A549 (cell line): ENCODE measurements at regions not wholly inside any gene's neighbourhood (a gene's known extent, or its start where the extent isn't known, plus 50 kb on each side); places are given as distances from the start of the nearest gene placed in this dataset.

Source experiments
- ATAC-seq, 2 experiments: fragments of 200-7000 bp in 1 of 2; fragments of >200 bp in 1 of 2; cut with Nextera tagmentation in 1 of 2; cut with Tn5 transposase in 1 of 2; 3 replicates each; pipeline versions ENCODE4 v1.8.0 to v1.9.1; 2018 to 2020; ENCODE audit warnings: mild to moderate bottlenecking in 1 of 2, moderate library complexity in 1 of 2
- CTCF ChIA-PET: fragments of 300-600 bp; sonication (Branson Sonifier 250); formaldehyde crosslinking; extraction: SDS; loops from one replicate; lab custom pipeline; 2021; ENCODE audit warnings: antibody characterized with exemption, inconsistent platforms; lab: Yijun Ruan, JAX
- POLR2A ChIA-PET: fragments of 350-600 bp; formaldehyde crosslinking; extraction: SDS; loops from one replicate; lab custom pipeline; 2021; ENCODE audit warnings: antibody characterized with exemption, inconsistent platforms; lab: Yijun Ruan, JAX
- DNase-seq, 2 experiments: peaks; one replicate each; pipeline versions ENCODE4 v3.0.0 to v3.0.0-alpha.2; 2011 to 2016; ENCODE audit warnings: low read depth in 1 of 2, low spot score in 1 of 2
- FAIRE-seq: peaks from 2 replicates; lab custom pipeline; 2011; peaks lifted over from hg19 to GRCh38; lab: Jason Lieb, UNC
- H3K27ac ChIP-seq, 2 experiments: fragments of >200 bp; sonication (Bioruptor Twin); formaldehyde crosslinking; 3 replicates each; pipeline ENCODE4 v1.5.1; 2016 to 2017
- H3K4me1 ChIP-seq: fragments of >200 bp; sonication (Bioruptor Twin); formaldehyde crosslinking; 3 replicates; pipeline ENCODE4 v1.6.1; 2016
- H3K4me2 ChIP-seq: fragments of >200 bp; sonication (Bioruptor Twin); formaldehyde crosslinking; 3 replicates; pipeline ENCODE4 v1.6.1; 2016
- H3K4me3 ChIP-seq: fragments of >200 bp; sonication (Bioruptor Twin); formaldehyde crosslinking; 3 replicates; pipeline ENCODE4 v1.5.1; 2016
- H3K9me3 ChIP-seq: fragments of >200 bp; sonication (Bioruptor Twin); formaldehyde crosslinking; 3 replicates; pipeline ENCODE4 v1.6.1; 2016
- CBX8 ChIP-seq: fragments of 200-600 bp; sonication (generic); IDR thresholded peaks from 2 replicates; pipeline ENCODE4 v1.6.1; 2016
- CEBPB ChIP-seq, 2 experiments: fragments of >200 bp in 1 of 2; sonication (Bioruptor Twin) in 1 of 2; formaldehyde crosslinking in 1 of 2; IDR thresholded peaks; 2 replicates each; pipeline ENCODE4 v1.6.1; 2012 to 2016
- CTCF ChIP-seq: fragments of >200 bp; sonication (Bioruptor Twin); formaldehyde crosslinking; IDR thresholded peaks from 3 replicates; pipeline ENCODE4 v1.5.1; 2016
- GATA3 ChIP-seq: IDR thresholded peaks from 2 replicates; pipeline ENCODE4 v1.6.1; 2012; ENCODE audit warnings: borderline replicate concordance
- HDAC2 ChIP-seq: fragments of 200-600 bp; sonication (generic); IDR thresholded peaks from 2 replicates; pipeline ENCODE4 v1.6.1; 2016
- HEYL ChIP-seq: fragments of 250-450 bp; sonication (Bioruptor Pico); IDR thresholded peaks from 2 replicates; pipeline ENCODE4 v1.8.0; 2021; ENCODE audit warnings: mild to moderate bottlenecking, moderate library complexity
- HOXB13 ChIP-seq: fragments of 250-450 bp; sonication (Bioruptor Pico); IDR thresholded peaks from 2 replicates; pipeline ENCODE4 v1.5.0; 2020; ENCODE audit warnings: low read depth, mild to moderate bottlenecking, moderate library complexity
- MAFK ChIP-seq: fragments of 450-650 bp; IDR thresholded peaks from 2 replicates; pipeline ENCODE4 v1.6.1; 2014; ENCODE audit not compliant: partially characterized antibody
- MYC ChIP-seq: IDR thresholded peaks from 2 replicates; pipeline ENCODE4 v1.6.1; 2012; ENCODE audit warnings: mild to moderate bottlenecking, inconsistent platforms, low read length, improper control_type of control experiment, borderline replicate concordance
- RARB ChIP-seq: fragments of 250-450 bp; sonication (Bioruptor Pico); IDR thresholded peaks from 2 replicates; pipeline ENCODE4 v1.8.0; 2021; ENCODE audit warnings: mild to moderate bottlenecking, moderate library complexity
- RCOR1 ChIP-seq: fragments of 150-350 bp; IDR thresholded peaks from 2 replicates; pipeline ENCODE4 v1.6.1; 2014; ENCODE audit warnings: antibody characterized with exemption, low read length, low read depth
- RNF2 ChIP-seq: fragments of 200-600 bp; sonication (generic); IDR thresholded peaks from 2 replicates; pipeline ENCODE4 v1.6.1; 2016; ENCODE audit warnings: low read depth, mild to moderate bottlenecking, antibody characterized with exemption, moderate library complexity, borderline replicate concordance
- SMC3 ChIP-seq: fragments of >200 bp; sonication (Bioruptor Twin); formaldehyde crosslinking; IDR thresholded peaks from 3 replicates; pipeline ENCODE4 v1.6.1; 2018; ENCODE audit warnings: inconsistent platforms
- TFCP2L1 ChIP-seq: fragments of 250-450 bp; sonication (Bioruptor Pico); IDR thresholded peaks from 2 replicates; pipeline ENCODE4 v1.5.0; 2021; ENCODE audit warnings: mild to moderate bottlenecking
- USF2 ChIP-seq: fragments of 450-650 bp; IDR thresholded peaks from 2 replicates; pipeline ENCODE4 v1.6.1; 2014; ENCODE audit warnings: antibody characterized with exemption
- ZC3H11A ChIP-seq: fragments of 450-650 bp; IDR thresholded peaks from 2 replicates; pipeline ENCODE4 v1.6.1; 2014; ENCODE audit warnings: antibody characterized with exemption, mild to moderate bottlenecking
- ZSCAN20 ChIP-seq: fragments of 250-450 bp; sonication (Bioruptor Pico); IDR thresholded peaks from 2 replicates; pipeline ENCODE4 v1.8.0; 2022; ENCODE audit warnings: mild to moderate bottlenecking, moderate library complexity
- WGBS: methylation state at CpG from one replicate; pipeline ENCODE4 v1.1.6; 2017; ENCODE audit errors: missing lambda C conversion rate; 5-methylcytosine and 5-hydroxymethylcytosine counted together
- TF ChIP-seq, protein P1 (sequence below): fragments of 150-350 bp; IDR thresholded peaks from 2 replicates; pipeline ENCODE4 v1.6.1; 2014; ENCODE audit warnings: low read depth, mild to moderate bottlenecking, low read length
- TF ChIP-seq, protein P2 (sequence below): fragments of 250-450 bp; sonication (Bioruptor Pico); IDR thresholded peaks from 2 replicates; pipeline ENCODE4 v1.5.0; 2020; ENCODE audit warnings: low read depth, mild to moderate bottlenecking, moderate library complexity
- TF ChIP-seq, protein P3 (sequence below): fragments of 200-600 bp; sonication (generic); IDR thresholded peaks from 2 replicates; pipeline ENCODE4 v1.6.1; 2016; ENCODE audit warnings: antibody characterized with exemption, mild to moderate bottlenecking, moderate library complexity

GRCh38 chr21:16642353-16642752 is 870.5 kb upstream of the CXADR start:
- WGBS = 69% methylated on average over 1 of the region's 1 CpG
- POLR2A ChIA-PET = no interaction called here
- CTCF ChIA-PET = interaction anchor here (0.7 kb wide), 1 partner anchor 890 kb away, joined by 3 read pairs; no protein-coding TSS in a partner anchor

GRCh38 chr21:16644685-16645084 is 868.2 kb upstream of the CXADR start:
- WGBS = 66% methylated on average over 3 of the region's 3 CpGs
- Histone ChIP-seq H3K4me2 (no peak overlapping the region), H3K4me3 (no peak overlapping the region), H3K27ac (no peak overlapping the region), H3K9me3 (no peaks in the 10 kb centered on the region), H3K4me1 (no peaks in the 10 kb centered on the region)
- no peak for FAIRE-seq
- ATAC-seq = no peak
- TF ChIP-seq USF2 (no peak), ZC3H11A (no peak), RCOR1 (no peak), CBX8 (no peak), MYC (no peak)
- TF ChIP-seq, protein P1, sequence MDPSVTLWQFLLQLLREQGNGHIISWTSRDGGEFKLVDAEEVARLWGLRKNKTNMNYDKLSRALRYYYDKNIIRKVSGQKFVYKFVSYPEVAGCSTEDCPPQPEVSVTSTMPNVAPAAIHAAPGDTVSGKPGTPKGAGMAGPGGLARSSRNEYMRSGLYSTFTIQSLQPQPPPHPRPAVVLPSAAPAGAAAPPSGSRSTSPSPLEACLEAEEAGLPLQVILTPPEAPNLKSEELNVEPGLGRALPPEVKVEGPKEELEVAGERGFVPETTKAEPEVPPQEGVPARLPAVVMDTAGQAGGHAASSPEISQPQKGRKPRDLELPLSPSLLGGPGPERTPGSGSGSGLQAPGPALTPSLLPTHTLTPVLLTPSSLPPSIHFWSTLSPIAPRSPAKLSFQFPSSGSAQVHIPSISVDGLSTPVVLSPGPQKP = no peak
- no peak for DNase-seq
- ChIA-PET CTCF (interaction anchor here (0.6 kb wide), 1 partner anchor 10 kb away, joined by 3 read pairs; no protein-coding TSS in a partner anchor), POLR2A (no interaction called here)

More at GRCh38 chr21:16642353-16642752, 870.5 kb upstream of the CXADR start:
- TF ChIP-seq RNF2 (no peak), GATA3 (no peak), RARB (CRISPR knock-in tag) (no peak), MAFK (no peak), CEBPB (IDR thresholded peaks at IDR 0.05) (no peak), HOXB13 (CRISPR knock-in tag) (no peak), CTCF (no peak), HEYL (CRISPR knock-in tag) (no peak), ZSCAN20 (CRISPR knock-in tag) (no peak), SMC3 (no peak), TFCP2L1 (CRISPR knock-in tag) (no peak), HDAC2 (no peak), MYC (no peak)
- TF ChIP-seq, protein P2, sequence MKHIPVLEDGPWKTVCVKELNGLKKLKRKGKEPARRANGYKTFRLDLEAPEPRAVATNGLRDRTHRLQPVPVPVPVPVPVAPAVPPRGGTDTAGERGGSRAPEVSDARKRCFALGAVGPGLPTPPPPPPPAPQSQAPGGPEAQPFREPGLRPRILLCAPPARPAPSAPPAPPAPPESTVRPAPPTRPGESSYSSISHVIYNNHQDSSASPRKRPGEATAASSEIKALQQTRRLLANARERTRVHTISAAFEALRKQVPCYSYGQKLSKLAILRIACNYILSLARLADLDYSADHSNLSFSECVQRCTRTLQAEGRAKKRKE (CRISPR knock-in tag) = no peak
- TF ChIP-seq, protein P3, sequence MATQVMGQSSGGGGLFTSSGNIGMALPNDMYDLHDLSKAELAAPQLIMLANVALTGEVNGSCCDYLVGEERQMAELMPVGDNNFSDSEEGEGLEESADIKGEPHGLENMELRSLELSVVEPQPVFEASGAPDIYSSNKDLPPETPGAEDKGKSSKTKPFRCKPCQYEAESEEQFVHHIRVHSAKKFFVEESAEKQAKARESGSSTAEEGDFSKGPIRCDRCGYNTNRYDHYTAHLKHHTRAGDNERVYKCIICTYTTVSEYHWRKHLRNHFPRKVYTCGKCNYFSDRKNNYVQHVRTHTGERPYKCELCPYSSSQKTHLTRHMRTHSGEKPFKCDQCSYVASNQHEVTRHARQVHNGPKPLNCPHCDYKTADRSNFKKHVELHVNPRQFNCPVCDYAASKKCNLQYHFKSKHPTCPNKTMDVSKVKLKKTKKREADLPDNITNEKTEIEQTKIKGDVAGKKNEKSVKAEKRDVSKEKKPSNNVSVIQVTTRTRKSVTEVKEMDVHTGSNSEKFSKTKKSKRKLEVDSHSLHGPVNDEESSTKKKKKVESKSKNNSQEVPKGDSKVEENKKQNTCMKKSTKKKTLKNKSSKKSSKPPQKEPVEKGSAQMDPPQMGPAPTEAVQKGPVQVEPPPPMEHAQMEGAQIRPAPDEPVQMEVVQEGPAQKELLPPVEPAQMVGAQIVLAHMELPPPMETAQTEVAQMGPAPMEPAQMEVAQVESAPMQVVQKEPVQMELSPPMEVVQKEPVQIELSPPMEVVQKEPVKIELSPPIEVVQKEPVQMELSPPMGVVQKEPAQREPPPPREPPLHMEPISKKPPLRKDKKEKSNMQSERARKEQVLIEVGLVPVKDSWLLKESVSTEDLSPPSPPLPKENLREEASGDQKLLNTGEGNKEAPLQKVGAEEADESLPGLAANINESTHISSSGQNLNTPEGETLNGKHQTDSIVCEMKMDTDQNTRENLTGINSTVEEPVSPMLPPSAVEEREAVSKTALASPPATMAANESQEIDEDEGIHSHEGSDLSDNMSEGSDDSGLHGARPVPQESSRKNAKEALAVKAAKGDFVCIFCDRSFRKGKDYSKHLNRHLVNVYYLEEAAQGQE = no peak
- FAIRE-seq = no peak
- H3K4me1 ChIP-seq = no peaks in the 10 kb centered on the region
- no peak overlapping the region for H3K4me3 ChIP-seq
- no peaks in the 10 kb centered on the region for H3K9me3 ChIP-seq
- DNase-seq = no peak
- H3K4me2 ChIP-seq = no peak overlapping the region
- no peak for ATAC-seq
- H3K27ac ChIP-seq = no peak overlapping the region
